Upper lobe of left lung (tissue), 4 donors: ENCODE measurements at regions not wholly inside any gene's neighbourhood (a gene's known extent, or its start where the extent isn't known, plus 50 kb on each side); places are given as distances from the start of the nearest gene placed in this dataset.
"Not testable (repeated sequence)": the region's sequence is repeated elsewhere in the genome, so short reads cannot be mapped to it uniquely, and the experiment has no call there.

Source experiments
- EP300 ChIP-seq, 4 donors: sonication (generic); formaldehyde crosslinking; IDR thresholded peaks; one replicate each; pipeline ENCODE4 v1.5.1; 2017; ENCODE audit warnings: antibody characterized with exemption in 4 of 4, control low read depth in 2 of 4
- POLR2A ChIP-seq, 4 donors: fragments of 450-650 bp; IDR thresholded peaks; one replicate each; pipeline ENCODE4 v1.5.1; 2016 to 2017; ENCODE audit warnings: antibody characterized with exemption in 4 of 4, mild to moderate bottlenecking in 2 of 4
- TF ChIP-seq, protein P1 (sequence below), 6 experiments: fragments of 450-650 bp in 4 of 6; fragments of 200-600 bp in 2 of 6; sonication (generic) in 2 of 6; IDR thresholded peaks; one replicate each; pipeline ENCODE4 v1.5.1; 2016 to 2019; ENCODE audit warnings: antibody characterized with exemption in 6 of 6

DNA sequence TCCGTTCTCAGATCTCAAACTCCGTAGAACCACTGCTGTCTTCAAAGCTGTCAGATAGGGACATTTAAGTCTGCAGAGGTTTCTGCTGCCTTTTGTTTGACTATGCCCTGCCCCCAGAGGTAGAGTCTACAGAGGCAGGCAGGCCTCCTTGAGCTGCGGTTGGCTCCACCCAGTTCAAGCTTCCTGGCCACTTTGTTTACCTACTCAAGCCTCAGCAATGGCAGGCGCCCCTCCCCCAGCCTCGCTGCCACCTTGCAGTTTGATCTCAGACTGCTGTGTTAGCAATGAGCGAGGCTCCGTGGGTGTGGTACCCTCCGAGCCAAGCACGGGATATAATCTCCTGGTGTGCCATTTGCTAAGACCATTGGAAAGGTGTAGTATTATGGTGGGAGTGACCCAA, 634.9 kb upstream of the SGO1 start:
- TF ChIP-seq POLR2A, EP300 (IDR thresholded peaks at IDR 0.05): not testable (repeated sequence)
- TF ChIP-seq, protein P1, sequence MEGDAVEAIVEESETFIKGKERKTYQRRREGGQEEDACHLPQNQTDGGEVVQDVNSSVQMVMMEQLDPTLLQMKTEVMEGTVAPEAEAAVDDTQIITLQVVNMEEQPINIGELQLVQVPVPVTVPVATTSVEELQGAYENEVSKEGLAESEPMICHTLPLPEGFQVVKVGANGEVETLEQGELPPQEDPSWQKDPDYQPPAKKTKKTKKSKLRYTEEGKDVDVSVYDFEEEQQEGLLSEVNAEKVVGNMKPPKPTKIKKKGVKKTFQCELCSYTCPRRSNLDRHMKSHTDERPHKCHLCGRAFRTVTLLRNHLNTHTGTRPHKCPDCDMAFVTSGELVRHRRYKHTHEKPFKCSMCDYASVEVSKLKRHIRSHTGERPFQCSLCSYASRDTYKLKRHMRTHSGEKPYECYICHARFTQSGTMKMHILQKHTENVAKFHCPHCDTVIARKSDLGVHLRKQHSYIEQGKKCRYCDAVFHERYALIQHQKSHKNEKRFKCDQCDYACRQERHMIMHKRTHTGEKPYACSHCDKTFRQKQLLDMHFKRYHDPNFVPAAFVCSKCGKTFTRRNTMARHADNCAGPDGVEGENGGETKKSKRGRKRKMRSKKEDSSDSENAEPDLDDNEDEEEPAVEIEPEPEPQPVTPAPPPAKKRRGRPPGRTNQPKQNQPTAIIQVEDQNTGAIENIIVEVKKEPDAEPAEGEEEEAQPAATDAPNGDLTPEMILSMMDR (IDR thresholded peaks at IDR 0.05): not testable (repeated sequence)
